Hepatocyte (in vitro differentiated cells): ENCODE measurements at regions not wholly inside any gene's neighbourhood (a gene's known extent, or its start where the extent isn't known, plus 50 kb on each side); places are given as distances from the start of the nearest gene placed in this dataset.

Experiments
- CTCF ChIP-seq: fragments of 200-600 bp; sonication (generic); IDR thresholded peaks from 2 replicates; pipeline ENCODE4 v1.5.1; 2016; ENCODE audit warnings: antibody characterized with exemption, mild to moderate bottlenecking; ENCODE audit not compliant: poor library complexity
- EZH2 ChIP-seq: fragments of 200-600 bp; sonication (generic); IDR thresholded peaks from 2 replicates; pipeline ENCODE4 v1.6.1; 2016; ENCODE audit warnings: antibody characterized with exemption, mild to moderate bottlenecking, borderline replicate concordance

GRCh38 chr17:77299256-77300015 is 158.7 kb downstream of the SEC14L1 start:
- TF ChIP-seq CTCF (no peak), EZH2 (no peak)
